Choroid plexus epithelial cell (primary cell): ENCODE measurements at regions not wholly inside any gene's neighbourhood (a gene's known extent, or its start where the extent isn't known, plus 50 kb on each side); places are given as distances from the start of the nearest gene placed in this dataset.

ENCODE experiments used
- DNase-seq: peaks from one replicate; pipeline ENCODE4 v3.0.0-alpha.2; 2010; ENCODE audit warnings: low read depth
- H3K4me3 ChIP-seq: 2 replicates; pipeline ENCODE4 v1.5.1; 2011; ENCODE audit warnings: low read depth, mild to moderate bottlenecking, control low read depth, low read length, moderate library complexity
- TF ChIP-seq, protein P1 (sequence below): conservative IDR thresholded peaks from 2 replicates; pipeline ENCODE4 v1.5.1; 2011; ENCODE audit warnings: low read depth, mild to moderate bottlenecking, control low read depth, inconsistent platforms, low read length, moderate library complexity

DNA sequence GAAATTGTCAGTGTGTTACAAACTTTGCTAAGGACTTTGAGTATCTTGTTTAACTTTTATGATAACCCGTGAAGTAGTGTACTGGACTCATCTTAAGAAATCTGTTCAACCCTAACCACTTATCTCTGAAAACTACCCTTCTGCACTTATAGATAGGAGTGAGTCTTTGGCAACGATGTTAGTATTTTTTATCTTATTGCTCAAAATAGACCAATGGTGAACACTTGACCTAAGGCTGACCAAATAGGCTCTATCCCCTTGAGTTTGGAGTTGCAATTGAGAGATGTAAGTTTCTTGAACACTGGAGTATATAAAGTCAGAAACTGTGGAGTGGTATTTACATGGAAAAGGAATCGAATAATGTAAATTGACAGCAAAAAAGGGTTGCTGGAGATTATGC lies 786.1 kb downstream of the TMTC2 start:
- TF ChIP-seq, protein P1, sequence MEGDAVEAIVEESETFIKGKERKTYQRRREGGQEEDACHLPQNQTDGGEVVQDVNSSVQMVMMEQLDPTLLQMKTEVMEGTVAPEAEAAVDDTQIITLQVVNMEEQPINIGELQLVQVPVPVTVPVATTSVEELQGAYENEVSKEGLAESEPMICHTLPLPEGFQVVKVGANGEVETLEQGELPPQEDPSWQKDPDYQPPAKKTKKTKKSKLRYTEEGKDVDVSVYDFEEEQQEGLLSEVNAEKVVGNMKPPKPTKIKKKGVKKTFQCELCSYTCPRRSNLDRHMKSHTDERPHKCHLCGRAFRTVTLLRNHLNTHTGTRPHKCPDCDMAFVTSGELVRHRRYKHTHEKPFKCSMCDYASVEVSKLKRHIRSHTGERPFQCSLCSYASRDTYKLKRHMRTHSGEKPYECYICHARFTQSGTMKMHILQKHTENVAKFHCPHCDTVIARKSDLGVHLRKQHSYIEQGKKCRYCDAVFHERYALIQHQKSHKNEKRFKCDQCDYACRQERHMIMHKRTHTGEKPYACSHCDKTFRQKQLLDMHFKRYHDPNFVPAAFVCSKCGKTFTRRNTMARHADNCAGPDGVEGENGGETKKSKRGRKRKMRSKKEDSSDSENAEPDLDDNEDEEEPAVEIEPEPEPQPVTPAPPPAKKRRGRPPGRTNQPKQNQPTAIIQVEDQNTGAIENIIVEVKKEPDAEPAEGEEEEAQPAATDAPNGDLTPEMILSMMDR = no peak

GRCh38 chr12:83472350-83472749 lies 785.6 kb downstream of the TMTC2 start:
- H3K4me3 ChIP-seq = no peak overlapping the region
- TF ChIP-seq, protein P1 = no peak
- DNase-seq = no peak

More for the DNA sequence above, 786.1 kb downstream of the TMTC2 start:
- DNase-seq = no peak
- H3K4me3 ChIP-seq = no peak overlapping the region

- H3K4me3 ChIP-seq = no peak overlapping the region
- TF ChIP-seq, protein P1 = no peak
- no peak for DNase-seq
Observed at GRCh38 chr12:83471341-83471740, 784.6 kb downstream of the TMTC2 start.

- no peak overlapping the region for H3K4me3 ChIP-seq
- TF ChIP-seq, protein P1 = no peak
- DNase-seq = no peak
Observed at GRCh38 chr12:83470749-83471148, 784.0 kb downstream of the TMTC2 start.

DNA sequence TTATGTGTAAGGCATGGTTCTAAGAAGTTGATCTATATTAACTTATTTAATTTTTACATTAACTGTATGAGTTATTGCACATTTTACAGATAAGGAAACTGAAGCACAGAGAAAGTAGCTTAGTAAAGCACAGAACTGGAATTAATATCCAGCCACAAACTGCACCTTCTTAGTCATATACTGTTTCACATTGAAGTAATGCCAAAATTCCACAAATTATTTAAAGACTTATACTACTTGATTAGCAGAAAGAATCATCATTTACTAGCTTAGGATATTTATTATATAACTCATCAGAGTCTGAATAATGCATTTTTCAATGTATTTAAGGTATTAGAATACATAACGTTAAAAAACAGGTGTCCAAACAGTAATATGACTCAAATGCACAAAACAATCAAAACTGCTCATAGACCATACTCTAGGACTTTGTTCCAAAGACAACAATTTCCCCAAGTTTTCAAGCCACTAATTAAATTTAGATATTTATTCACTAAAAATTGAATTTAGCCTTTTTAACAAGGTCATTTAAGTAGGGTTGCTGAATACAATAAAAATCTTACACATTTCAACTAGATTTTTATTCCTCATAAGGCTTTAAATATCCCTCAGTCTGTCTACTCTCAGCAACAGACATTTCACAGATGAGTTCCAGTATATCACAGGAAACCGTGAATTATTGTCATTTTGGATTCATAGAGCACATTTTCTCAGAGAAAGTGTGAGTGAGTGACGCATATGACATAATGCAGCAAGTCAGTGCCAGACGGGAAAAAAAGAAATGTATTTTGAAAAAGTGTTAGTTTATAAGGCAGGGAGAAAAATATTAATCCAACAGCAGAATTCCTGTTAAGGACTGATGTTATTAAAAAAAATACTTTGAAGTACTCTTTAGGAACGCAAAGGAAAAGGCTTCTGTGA lies 782.5 kb downstream of the TMTC2 start:
- TF ChIP-seq, protein P1 = no peak
- no peak overlapping the region for H3K4me3 ChIP-seq
- peak; percentile 8 for DNase-seq

- TF ChIP-seq, protein P1 = no peak
- no peak for DNase-seq
- H3K4me3 ChIP-seq = no peak overlapping the region
Observed at GRCh38 chr12:83465632-83466031, 778.9 kb downstream of the TMTC2 start.

GRCh38 chr12:83462419-83462818 lies 775.7 kb downstream of the TMTC2 start:
- TF ChIP-seq, protein P1 = peak; percentile 5
- peak; percentile 12 for DNase-seq
- H3K4me3 ChIP-seq = no peak overlapping the region
